Activated naive CD8-positive, alpha-beta T cell treated with anti-CD3 and anti-CD28 coated beads, Interleukin-2, amount 50 U/mL, for 16 hours (primary cell): ENCODE measurements at regions not wholly inside any gene's neighbourhood (a gene's known extent, or its start where the extent isn't known, plus 50 kb on each side); places are given as distances from the start of the nearest gene placed in this dataset.

Experiments
- DNase-seq: peaks from one replicate; pipeline ENCODE4 v3.0.0-alpha.2; 2020; ENCODE audit warnings: low read depth, low spot score

DNA sequence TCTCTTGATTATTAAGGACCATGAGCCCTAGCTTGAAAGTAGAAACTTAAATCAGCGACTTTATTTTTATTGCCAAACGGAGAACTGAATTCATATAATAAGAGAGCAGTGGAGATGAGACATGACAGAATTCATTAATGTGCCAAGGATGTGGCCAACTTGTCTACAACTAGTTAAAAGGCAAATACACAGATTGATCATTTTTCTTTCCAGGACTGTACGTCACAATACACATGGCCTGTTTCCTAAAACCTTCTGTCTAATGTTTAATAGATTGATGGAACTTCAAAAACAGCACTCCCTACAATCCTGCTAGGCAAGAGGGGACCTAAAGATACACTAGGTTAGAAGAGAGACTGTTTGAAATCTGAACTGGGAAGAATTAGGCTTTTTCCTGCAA is 647.8 kb downstream of the SATB2 start:
- DNase-seq, result no peak

DNA sequence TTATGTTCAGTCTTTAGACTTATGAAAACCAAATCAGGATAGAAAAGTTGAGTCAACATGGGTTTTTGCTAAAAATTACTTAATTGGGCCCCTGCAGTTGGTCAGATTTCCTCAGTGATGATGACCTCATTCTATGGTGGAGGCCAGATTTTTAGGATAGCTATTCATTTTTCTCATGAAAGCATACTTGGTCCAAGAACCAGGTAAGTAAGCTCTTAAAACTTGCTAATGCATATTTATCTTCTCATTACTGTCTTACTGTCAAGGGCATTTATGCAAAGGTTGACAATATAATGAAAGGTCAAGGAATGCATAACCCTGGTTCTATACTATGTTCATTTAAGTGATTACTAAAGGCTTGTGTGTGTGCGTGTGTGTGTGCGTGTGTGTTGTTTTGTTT is 650.6 kb downstream of the SATB2 start:
- DNase-seq, result no peak

DNA sequence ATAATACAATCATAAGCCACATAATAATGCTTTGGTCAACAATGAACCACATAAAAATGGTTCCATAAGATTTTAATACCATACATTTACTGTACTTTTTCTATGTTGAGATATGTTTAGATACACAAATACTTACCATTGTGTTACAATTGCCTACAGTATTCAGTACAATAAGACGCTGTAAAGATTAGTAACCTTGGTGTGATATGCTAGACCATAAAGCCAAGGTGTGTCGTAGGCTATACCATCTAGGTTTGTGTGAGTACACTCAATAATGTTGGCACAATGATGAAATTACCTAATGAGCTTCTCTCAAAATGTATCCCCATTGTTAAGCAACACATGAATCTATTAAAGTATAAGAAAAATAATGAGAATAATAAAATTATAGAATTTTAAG is 662.3 kb downstream of the SATB2 start:
- DNase-seq, result no peak

DNA sequence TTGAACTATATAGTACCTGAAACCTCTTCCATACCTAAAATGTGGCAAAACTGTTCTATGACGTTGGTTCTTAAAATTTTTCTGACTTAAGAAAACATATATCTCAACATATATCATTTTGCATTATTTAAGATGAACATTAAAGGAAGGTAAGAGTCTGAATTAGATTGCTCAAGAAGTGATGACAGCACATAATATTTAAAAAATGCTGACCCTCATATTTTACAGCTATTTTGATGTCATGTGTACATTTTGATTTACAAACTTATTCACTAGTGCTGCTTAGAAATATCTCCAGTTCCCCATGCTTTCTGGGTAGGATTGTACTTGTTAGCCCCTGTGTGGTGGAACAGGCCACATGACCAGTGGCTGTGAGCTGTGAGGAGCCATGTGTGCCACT is 666.1 kb downstream of the SATB2 start:
- DNase-seq, result no peak

DNA sequence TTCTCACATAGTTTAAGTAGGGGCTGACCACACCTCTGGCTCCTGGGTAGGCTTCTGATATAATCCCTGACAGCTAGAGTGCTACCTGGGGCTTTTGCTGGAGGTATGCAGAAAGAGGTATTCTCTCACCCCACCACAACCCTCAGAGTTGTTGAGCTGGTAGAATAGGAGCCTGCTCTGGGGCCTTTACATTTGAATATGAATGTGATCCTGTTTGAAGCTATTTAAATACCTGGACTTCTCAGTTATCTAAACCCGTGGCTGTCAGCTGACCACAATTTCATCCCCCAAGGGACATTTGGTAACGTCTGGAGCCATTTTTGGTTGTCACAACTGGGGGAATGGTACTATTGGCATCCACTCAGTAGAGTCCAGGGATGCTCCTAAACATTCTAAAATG is 669.1 kb downstream of the SATB2 start:
- DNase-seq, result no peak

DNA sequence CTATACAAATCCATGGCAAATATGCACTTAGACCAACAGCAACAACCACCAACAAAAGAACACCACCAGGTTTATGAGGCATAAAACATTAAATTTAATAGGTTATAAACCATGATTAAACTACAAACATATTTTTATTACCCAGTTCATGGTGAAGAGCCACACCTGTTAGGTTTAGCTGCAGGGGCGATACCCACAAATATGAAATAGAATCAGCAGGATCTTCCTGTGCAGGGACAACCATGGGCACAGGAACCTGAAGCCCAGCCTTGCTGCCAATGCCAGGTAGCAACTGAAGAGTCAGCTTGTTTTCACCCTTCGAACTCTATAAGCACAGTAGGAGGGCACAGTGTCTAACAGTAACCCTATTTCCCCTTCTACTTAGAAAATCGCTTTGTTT is 675.0 kb downstream of the SATB2 start:
- DNase-seq, result no peak

DNA sequence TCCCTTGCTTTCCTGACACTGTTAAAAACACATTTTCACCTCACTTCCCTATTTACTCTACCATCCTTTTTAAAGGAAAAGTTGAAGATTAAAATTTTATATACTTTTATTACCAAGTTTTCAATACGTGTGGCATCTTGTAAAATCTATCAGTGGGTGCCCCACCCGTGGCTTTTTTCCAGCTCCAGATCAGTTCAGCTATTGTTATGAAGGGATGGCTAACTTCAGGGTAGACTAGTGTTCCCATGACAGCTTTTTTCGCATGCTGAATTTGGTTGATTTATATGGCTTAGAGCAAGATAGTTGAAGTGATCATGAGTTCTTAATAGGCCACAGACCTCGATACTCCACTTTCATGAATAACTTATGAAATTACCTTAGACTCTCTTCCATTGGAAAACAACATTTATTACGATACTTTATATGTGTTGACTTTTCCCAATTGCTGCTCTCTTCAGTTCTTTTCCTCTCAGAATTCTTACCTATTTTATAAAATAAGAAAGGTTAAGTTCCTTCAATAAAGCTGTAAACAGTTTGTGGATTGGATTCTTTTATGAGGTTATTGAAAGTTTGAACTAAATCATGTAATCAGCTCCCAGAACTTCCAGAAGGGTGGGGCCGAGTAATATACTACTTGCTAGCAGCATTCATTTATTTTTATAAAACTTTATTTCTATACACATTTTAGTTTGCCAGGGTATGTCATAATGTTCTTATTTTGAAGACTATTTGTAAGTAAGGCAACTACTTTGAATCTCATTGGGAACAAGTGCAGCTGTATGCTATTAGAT is 680.9 kb downstream of the SATB2 start:
- no peak for DNase-seq

DNA sequence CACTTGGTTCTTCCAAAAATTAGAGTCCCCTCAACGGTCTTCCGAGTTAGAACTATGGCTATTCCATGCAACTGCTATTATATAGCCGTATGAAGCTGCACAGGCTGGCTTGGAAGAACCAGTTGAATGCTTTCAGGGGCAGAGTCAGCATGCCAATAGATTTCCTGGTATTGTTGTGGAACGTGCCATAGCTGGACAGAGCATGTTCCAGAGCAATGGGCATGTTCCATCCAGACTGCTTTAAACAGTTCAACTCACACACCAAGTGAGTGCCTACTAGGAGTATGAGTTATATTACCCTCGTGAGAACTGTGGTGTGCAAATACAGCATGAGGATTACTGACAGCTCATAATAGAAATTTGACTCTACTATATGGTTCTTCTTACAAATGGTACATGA is 682.0 kb downstream of the SATB2 start:
- DNase-seq, result no peak

DNA sequence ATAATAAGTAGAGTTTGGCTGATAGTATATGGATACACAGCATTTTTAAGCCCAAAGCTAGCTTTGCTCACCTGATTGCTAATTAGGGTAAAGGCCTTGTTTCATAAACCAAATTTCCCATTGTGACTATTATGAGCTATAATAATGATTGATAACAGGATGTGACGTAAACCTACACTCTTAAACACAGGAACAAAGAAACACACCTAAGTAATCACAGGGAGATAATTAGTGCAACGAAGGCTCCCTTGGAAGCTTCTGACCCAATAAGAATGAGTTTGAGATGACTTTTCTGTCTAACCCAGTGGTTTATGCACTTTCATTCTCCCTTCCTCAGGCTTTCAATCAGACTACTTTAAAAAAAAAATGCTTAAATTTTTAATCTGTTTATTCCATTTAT is 683.2 kb downstream of the SATB2 start:
- DNase-seq, result no peak

DNA sequence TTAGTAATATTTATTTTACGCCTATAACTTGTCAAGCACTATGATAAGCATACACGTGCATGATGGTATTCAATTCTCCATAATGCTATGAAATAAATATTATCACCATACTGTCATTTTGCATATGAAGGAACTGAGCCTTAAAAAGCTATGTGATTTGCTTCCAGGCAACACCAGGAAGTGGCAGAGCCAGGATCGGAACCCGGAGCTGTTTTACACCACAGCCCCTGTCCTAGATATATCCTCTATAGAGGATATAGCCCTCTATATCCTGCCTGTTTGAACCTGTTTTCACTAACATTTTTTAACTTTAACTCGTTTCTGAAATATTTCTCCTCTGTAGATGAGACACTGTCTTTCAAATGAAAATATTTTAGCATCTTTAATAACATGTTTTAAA is 690.0 kb downstream of the SATB2 start:
- no peak for DNase-seq

DNA sequence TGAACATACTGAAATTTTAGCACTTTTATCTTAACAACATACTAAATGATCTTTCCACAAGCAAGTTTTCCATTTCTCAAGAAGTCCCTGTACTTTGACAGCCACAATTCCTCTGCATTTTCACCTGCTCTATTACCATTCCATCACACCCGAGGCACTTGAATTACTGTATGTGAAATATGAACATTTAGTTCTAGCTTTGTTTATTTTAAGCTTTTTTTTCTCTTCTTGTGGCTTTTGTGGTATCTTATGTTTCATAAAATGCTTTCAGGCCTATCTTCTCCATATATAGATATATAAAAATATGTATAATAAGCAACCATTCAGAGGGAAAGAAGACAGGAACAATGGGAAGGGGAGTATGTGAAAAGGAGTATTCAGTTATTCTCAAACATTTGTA is 693.9 kb downstream of the SATB2 start:
- DNase-seq, result no peak

DNA sequence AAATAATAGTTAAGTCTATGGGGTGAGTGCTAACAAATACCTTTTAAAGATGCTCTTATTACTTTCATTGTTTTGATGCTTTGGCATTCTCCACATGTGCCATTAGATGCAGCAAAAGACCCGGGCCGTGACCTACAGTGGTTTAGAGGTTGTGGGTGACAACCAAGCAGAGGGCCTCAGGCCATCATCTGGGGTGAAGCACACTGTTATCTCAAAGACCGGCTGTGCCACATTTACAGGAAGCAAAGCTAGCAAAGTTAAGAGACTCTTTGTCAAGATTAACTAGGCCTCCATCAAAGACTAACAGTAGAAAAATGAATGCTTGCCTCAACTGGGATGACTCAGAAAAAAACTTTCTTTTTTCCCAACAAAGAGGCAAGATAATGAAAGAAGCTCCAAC is 695.3 kb downstream of the SATB2 start:
- DNase-seq, result no peak

DNA sequence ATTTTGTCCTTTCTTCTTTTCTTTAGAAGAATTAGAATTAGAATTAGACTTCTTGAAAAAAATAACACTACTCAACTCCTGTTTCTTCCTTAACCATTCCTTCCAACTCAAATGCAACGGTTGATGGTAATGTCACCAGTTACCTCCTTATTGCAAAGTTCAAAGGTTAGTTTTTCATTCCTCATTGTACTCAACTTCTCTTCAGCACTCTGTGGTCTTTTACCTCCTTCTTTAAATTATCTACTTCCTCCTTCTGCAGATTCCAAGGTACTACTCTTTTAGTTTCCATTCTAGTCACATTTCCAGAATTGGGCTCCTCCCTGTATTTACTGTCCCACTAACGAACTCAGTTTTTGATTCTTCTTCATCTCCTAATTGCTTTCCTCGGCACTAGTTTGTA is 700.7 kb downstream of the SATB2 start:
- DNase-seq, result no peak

DNA sequence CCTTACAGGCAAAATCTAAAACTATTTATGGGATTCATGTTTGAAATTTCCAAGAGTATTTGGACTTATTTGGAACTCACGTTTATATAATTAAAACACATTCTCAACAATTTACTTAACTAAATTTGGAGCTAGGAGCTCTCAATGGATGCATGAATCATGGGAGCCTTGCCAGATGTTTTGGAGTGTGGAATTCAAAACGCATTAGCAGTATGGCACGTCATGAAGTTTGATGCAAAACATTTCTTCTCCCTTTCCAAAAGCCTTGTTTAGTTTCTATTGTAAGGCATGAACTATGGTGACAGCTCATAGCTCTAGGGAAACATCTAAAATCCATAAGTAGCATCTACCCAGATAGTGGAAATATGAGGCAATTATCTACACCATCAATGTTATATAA is 701.6 kb downstream of the SATB2 start:
- DNase-seq, result no peak

DNA sequence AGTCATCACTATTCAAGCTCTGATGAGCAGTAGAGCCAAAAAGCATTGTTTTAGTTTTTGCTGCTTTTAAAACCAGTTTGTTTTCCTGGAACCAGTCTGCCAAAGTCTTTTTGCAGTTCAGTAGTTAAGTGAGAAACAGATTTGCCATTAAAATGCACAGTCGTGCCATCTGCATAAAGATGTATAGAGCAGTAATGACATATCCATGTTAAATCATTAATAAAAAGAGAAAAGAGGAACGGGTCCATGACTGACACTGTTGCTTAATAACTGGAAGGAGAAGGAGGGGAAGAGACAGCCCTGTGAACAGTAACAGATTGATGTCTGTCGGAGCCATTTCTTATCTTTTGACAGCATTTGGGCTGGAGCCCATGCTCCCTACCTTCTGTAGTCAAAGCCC is 704.6 kb downstream of the SATB2 start:
- no peak for DNase-seq

DNA sequence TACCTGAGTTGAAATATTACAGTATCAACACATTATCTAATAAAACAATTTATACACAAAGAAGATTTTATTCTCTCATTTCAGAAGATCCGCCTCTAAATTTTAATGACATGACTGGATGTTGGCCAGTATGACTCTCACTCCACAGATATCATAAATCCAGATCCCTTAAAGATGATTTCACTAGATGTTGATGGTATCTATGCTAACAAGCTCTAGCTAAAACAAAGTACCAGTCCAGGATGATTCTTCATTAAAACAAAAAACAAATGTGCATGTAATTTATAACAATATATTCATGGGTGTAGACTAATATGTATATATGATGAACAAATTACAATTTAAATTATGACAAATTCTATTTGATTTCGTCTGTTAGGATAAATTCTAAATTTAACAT is 708.4 kb downstream of the SATB2 start:
- DNase-seq, result no peak

DNA sequence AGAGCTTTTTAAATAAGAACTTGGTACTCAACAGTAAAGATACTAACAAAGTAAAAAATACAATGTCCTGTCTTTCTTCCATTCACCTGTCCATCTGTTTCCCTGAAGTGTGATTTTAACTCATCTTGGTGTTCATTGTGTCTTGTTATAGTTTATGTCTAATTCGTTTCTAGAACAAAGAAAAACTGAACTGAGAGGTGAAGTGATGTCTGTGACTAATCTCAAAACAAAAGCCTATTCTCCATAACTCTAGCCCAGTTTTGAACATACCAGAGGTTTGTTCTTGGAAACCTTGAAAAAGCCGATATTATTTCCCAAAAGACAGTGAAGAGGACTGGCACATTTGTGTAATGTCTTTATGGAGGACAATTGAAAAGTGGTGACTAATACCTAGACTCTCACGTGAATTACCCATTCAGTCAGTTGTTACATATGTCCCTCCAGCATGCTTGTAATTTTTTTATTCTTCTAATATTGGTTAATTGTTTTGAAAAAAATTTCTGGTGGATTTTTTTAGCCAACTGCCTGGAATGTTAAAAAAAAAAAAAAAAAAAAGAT is 725.8 kb downstream of the SATB2 start:
- DNase-seq, result no peak

DNA sequence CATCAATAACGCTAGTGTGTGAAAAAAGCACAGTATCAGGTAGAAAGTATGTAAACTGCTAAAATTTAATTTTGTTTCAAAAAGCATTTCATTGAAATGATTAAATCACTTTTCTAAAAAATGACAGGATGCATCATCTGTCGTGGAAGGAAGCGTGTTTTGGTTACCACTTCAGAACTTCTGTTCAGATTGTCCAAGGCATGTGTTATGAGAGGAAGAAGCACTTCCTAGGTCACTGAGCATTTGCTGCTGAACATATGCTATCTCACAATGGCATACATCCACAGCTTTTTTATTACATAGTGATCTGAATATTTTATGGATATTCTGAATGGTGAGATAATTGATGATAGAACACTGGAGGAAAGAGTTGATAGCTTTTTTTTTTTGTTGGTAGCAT is 737.5 kb downstream of the SATB2 start:
- DNase-seq, result no peak

DNA sequence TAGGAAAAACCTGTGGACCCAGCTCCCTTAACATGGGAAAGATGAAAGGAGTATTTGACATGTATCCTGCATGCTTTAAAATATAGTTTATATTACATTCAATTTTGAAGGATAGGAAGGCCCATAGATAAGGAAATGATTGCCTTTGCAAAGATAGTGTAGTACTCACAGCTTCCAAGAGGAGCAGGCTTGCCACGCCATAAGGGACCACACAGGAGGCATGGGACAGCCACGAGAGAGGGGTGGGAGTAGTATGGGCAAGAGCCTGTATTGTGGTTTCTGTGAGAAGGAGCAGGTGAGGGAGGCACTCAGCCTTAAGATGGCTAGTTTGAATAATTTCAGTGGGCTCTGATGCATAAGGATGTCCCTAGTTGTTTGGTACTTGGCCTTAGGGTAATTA is 740.3 kb downstream of the SATB2 start:
- DNase-seq, result no peak

DNA sequence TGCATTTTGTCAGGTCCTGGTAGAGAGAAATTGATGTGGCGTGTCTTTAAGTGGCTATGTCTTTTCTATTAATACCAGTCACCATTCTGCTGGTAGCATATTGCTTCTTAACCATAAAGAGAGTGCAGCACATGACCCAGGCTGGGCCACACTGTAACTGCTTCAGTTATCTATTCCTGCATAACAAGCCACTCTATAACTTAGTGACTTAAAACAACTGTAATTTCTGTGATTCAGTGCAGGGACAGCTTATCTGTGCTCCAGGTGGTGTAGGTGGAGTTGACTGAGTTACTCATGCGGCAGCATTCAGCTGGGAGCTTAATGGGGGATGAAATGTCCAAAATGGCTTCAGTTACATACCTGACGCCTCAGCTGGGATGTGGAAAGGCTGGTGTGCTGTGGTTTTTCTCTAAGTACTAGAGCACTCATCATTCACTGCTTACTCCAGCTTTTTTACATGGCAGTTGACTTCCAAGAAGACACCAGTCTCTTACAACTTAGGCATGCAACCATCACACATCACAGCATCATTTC is 742.4 kb downstream of the SATB2 start:
- DNase-seq, result no peak

DNA sequence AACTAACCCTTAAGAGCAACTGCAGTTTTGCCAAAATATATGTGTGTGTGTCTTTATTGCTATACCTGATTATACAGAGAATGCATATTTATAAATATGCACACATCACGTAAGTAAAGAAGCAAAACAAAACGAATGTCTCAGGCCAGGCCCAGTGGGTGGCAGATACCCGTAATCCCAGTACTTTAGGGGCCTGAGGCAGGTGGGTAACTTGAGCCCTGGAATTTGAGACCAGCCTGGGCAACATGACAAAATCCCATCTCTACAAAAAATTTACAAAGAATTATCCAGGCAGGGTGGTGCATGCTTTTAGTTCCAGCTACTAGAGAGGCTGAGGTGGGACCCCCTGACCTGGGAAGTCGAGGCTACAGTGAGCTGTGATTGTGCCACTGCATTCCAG is 745.3 kb downstream of the SATB2 start:
- DNase-seq, result no peak

DNA sequence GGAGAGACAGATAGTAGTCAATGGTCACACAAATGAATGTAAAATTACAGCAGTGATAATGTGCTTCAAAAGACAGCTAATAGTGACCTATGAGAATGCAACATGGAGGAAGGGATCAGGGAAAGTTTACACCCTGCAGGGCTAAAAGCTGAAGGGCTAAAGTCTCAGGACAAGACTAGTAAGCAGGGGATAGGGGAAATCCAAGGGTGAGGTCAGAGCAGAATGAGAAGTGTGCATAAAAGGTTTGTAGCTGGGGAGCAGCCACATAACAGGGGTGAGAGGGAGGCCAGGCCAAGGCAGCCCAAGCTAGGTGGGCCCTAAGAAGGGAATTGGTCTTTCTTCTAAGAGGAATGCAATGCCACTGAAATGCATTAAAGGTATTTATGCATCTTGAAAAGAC is 746.3 kb downstream of the SATB2 start:
- DNase-seq, result no peak

DNA sequence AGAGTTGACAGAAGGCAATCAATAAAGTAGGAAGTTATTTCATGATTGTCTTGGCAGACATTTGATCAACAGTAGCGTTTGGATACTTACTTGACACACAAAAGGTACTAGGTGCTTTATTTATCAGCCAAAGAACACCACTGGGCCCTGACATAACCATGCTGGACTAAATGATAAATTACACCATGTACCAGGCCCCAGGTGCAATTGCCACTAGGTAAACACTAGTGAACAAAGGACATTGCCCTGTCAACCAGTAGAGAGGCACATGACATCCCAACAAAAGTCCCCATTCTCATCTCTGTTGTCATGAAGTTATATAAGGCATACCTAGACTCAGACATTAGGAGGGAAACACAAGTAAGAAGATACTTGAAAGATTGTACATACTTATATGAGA is 747.2 kb downstream of the SATB2 start:
- no peak for DNase-seq
